OCI-LY7 (cell line): ENCODE measurements at regions not wholly inside any gene's neighbourhood (a gene's known extent, or its start where the extent isn't known, plus 50 kb on each side); places are given as distances from the start of the nearest gene placed in this dataset.
"Not testable (repeated sequence)": the region's sequence is repeated elsewhere in the genome, so short reads cannot be mapped to it uniquely, and the experiment has no call there.

ENCODE experiments used
- BruUV-seq: library from RNA; stranded (reverse); fragments of 400-500 nt; replicated peaks from 2 replicates; lab custom pipeline; 2021; lab: Mats Ljungman, UMichigan
- CTCF ChIA-PET: fragments of 300-600 bp; sonication (Branson Sonifier 250); formaldehyde crosslinking; loops from one replicate; lab custom pipeline; 2022; ENCODE audit warnings: antibody characterized with exemption; ENCODE audit not compliant: unreplicated experiment; lab: Charles Lee
- POLR2A ChIA-PET: fragments of 300-600 bp; sonication (Branson Sonifier 250); formaldehyde crosslinking; loops from one replicate; lab custom pipeline; 2022; ENCODE audit warnings: antibody characterized with exemption; lab: Charles Lee
- DNase-seq: peaks from one replicate; pipeline ENCODE4 v3.0.0-alpha.2; 2015; ENCODE audit warnings: low spot score
- H2AFZ ChIP-seq: fragments of 200-600 bp; sonication (generic), shearing (Covaris generic); 2 replicates; pipeline ENCODE4 v1.6.1; 2014; ENCODE audit warnings: mild to moderate bottlenecking, antibody characterized with exemption, low read length, moderate library complexity
- H3K27ac ChIP-seq: fragments of 200-600 bp; sonication (generic); 2 replicates; pipeline ENCODE4 v1.5.1; 2014; ENCODE audit warnings: mixed run types, low read depth, mild to moderate bottlenecking, moderate library complexity, low read length, inconsistent platforms; ENCODE audit not compliant: poor library complexity, severe bottlenecking
- H3K36me3 ChIP-seq: fragments of 200-600 bp; sonication (generic); 2 replicates; pipeline ENCODE4 v1.6.1; 2014; ENCODE audit warnings: mild to moderate bottlenecking, antibody characterized with exemption, low read length, moderate library complexity, mixed read lengths; ENCODE audit not compliant: insufficient read depth
- H3K4me1 ChIP-seq: fragments of 200-600 bp; sonication (generic); 2 replicates; pipeline ENCODE4 v1.5.1; 2014; ENCODE audit warnings: mild to moderate bottlenecking, low read length; ENCODE audit not compliant: insufficient read depth, poor library complexity, severe bottlenecking
- H3K4me2 ChIP-seq: fragments of 200-600 bp; sonication (generic); 2 replicates; pipeline ENCODE4 v1.6.1; 2014; ENCODE audit warnings: mild to moderate bottlenecking, low read length
- H3K4me3 ChIP-seq: fragments of 200-600 bp; sonication (generic); 2 replicates; pipeline ENCODE4 v1.5.1; 2014; ENCODE audit warnings: mild to moderate bottlenecking, low read depth, low read length; ENCODE audit not compliant: poor library complexity, severe bottlenecking
- H3K79me2 ChIP-seq: fragments of 200-600 bp; sonication (generic); 2 replicates; pipeline ENCODE4 v1.6.1; 2016; ENCODE audit warnings: low read depth, mild to moderate bottlenecking, low read length, moderate library complexity, mixed read lengths; ENCODE audit not compliant: insufficient read depth
- H3K9me2 ChIP-seq: fragments of 200-600 bp; sonication (generic); 2 replicates; pipeline ENCODE4 v1.6.1; 2016; ENCODE audit warnings: mild to moderate bottlenecking, low read length, mixed read lengths; ENCODE audit not compliant: insufficient read depth
- H3K9me3 ChIP-seq: fragments of 200-600 bp; sonication (generic); 2 replicates; pipeline ENCODE4 v1.6.1; 2014; ENCODE audit warnings: mild to moderate bottlenecking, mixed run types, low read length, mixed read lengths
- H4K20me1 ChIP-seq: fragments of 200-600 bp; sonication (generic); 2 replicates; pipeline ENCODE4 v1.6.1; 2014; ENCODE audit warnings: mild to moderate bottlenecking, antibody characterized with exemption, low read length, moderate library complexity, mixed read lengths; ENCODE audit not compliant: insufficient read depth
- CTCF ChIP-seq: fragments of 200-600 bp; sonication (generic); conservative IDR thresholded peaks from 2 replicates; pipeline ENCODE4 v1.5.1; 2014; ENCODE audit warnings: mild to moderate bottlenecking, antibody characterized with exemption, low read length, moderate library complexity, mixed read lengths
- EZH2phosphoT487 ChIP-seq: fragments of 200-600 bp; sonication (generic); IDR thresholded peaks from 2 replicates; pipeline ENCODE4 v1.6.1; 2018; ENCODE audit warnings: low read depth, borderline replicate concordance, mild to moderate bottlenecking, mixed run types, antibody characterized with exemption, low read length, moderate library complexity, mixed read lengths
- intact Hi-C: fragments of 100-400 bp; cut with micrococcal nuclease; formaldehyde crosslinking; loops from one replicate; pipeline ENCODE4 v1.10.0; 2022; ENCODE audit not compliant: unreplicated experiment

GRCh38 chr6:140001821-140002341, 627.4 kb upstream of the CITED2 start:
- Histone ChIP-seq H3K79me2 (no peaks in the 10 kb centered on the region), H4K20me1 (no peaks in the 10 kb centered on the region), H3K4me3 (no peak overlapping the region), H3K36me3 (no peaks in the 10 kb centered on the region), H3K9me3 (no peaks in the 10 kb centered on the region), H3K27ac (no peak overlapping the region), H3K4me1 (no peaks in the 10 kb centered on the region), H2AFZ (no peak overlapping the region), H3K9me2 (no peaks in the 10 kb centered on the region), H3K4me2 (no peak overlapping the region)
- ChIA-PET CTCF (no interaction called here), POLR2A (no interaction called here)
- no peak for DNase-seq
- TF ChIP-seq CTCF (no peak), EZH2phosphoT487 (no peak)
- intact Hi-C loops, result no loop called here
- no TSS peak for BruUV-seq

GRCh38 chr6:140001005-140001404, 626.6 kb upstream of the CITED2 start:
- intact Hi-C loops, result no loop called here
- BruUV-seq, result no TSS peak
- CTCF ChIA-PET, result no interaction called here

GRCh38 chr6:139999661-140000060, 625.2 kb upstream of the CITED2 start:
- intact Hi-C loops, H2AFZ ChIP-seq, POLR2A ChIA-PET, BruUV-seq, CTCF ChIA-PET, H3K4me1 ChIP-seq, H3K9me2 ChIP-seq, H3K4me3 ChIP-seq, DNase-seq, H4K20me1 ChIP-seq, H3K9me3 ChIP-seq, H3K36me3 ChIP-seq, H3K27ac ChIP-seq, H3K79me2 ChIP-seq, H3K4me2 ChIP-seq: not testable (repeated sequence)

More at GRCh38 chr6:140001005-140001404, 626.6 kb upstream of the CITED2 start:
- Histone ChIP-seq H3K79me2 (no peaks in the 10 kb centered on the region), H4K20me1 (no peaks in the 10 kb centered on the region), H3K4me3 (no peak overlapping the region), H3K4me2 (no peak overlapping the region), H3K36me3 (no peaks in the 10 kb centered on the region), H3K9me2 (no peaks in the 10 kb centered on the region), H3K9me3 (no peaks in the 10 kb centered on the region), H2AFZ (no peak overlapping the region), H3K4me1 (no peaks in the 10 kb centered on the region), H3K27ac (no peak overlapping the region)
- TF ChIP-seq EZH2phosphoT487 (no peak), CTCF (no peak)
- POLR2A ChIA-PET, result no interaction called here
- no peak for DNase-seq

DNA sequence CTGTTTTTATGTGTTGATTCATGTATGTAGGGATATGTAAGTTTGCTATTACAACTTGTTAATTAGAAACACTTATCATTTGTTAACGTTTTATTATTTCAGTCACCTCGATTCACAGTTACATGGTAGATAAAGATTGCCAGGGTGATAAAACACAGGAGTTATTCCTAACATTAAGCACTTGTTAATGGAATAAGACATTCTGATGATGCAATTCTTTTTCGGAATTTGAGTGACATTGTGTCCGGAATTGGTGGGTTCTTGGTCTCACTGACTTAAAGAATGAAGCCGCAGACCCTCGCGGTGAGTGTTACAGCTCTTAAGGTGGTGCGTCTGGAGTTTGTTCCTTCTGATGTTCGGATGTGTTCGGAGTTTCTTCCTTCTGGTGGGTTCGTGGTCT, 624.0 kb upstream of the CITED2 start:
- H3K4me3 ChIP-seq, H3K9me2 ChIP-seq, H3K79me2 ChIP-seq, H4K20me1 ChIP-seq, CTCF ChIA-PET, intact Hi-C loops, H2AFZ ChIP-seq, H3K27ac ChIP-seq, H3K9me3 ChIP-seq, H3K4me1 ChIP-seq, H3K4me2 ChIP-seq, H3K36me3 ChIP-seq, BruUV-seq, DNase-seq: not testable (repeated sequence)
- POLR2A ChIA-PET, result interaction anchor here (0.6 kb wide), 1 partner anchor 223 kb away, joined by 4 read pairs; no protein-coding TSS in a partner anchor
